Cardiac septum (tissue), 1 donor: ENCODE measurements at regions not wholly inside any gene's neighbourhood (a gene's known extent, or its start where the extent isn't known, plus 50 kb on each side); places are given as distances from the start of the nearest gene placed in this dataset.
"Not testable (repeated sequence)": the region's sequence is repeated elsewhere in the genome, so short reads cannot be mapped to it uniquely, and the experiment has no call there.

Experiments
- DNase-seq: peaks from one replicate; pipeline ENCODE4 v3.0.0-alpha.2; 2020; ENCODE audit warnings: low spot score
- intact Hi-C: fragments of 100-400 bp; cut with DNase I; formaldehyde crosslinking; loops from one replicate; pipeline ENCODE4 v1.14.0; 2022
- donor health status: DM: no; HTN: no; CAD: no.

DNA sequence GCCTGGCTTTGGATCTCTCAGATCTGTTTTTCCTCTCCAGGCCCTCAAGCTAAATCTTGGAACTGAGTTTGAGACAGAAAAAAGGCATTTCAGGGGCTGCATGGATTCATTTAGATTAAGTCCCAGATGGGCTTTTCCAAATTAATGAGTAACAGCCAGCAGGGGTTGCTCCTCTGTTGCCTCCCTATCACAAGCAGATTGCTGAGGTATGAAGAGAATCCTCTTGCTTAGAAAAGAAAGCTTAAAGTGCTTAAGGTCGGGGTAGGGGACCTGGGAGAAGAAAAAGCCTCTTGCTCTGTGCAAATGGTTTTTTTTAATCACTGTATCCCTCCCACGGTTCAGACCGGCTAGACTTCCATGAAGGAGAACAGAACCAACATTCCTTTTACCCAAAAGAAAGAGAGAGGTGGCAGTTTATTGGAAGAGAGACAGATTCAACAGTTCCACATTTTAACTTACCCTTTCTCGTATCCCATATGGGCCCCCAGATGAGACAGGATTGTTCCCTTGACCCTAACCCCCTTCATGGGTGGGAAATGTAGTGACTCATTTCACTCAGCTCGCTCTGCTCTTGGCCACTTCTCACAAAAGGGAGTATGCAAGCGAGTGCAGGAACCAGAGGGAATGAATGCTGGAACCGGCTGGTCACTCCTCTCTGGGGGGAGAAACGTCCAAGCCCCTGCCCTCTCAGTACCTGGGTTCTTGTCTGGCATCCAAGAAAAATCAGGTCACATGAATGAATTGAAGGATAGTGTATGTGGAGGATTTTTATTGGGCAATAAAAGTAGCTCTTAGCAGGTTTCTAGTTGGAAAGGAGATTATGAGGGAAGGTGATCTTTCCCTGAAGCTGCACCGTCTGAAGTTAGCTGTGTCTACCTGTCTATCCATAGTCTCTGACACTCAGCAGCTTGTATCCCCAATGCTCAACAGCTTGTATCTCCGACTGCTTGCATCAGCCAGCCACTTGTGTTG is 745.2 kb downstream of the SI start:
- intact Hi-C loops = no loop called here
- no peak for DNase-seq

DNA sequence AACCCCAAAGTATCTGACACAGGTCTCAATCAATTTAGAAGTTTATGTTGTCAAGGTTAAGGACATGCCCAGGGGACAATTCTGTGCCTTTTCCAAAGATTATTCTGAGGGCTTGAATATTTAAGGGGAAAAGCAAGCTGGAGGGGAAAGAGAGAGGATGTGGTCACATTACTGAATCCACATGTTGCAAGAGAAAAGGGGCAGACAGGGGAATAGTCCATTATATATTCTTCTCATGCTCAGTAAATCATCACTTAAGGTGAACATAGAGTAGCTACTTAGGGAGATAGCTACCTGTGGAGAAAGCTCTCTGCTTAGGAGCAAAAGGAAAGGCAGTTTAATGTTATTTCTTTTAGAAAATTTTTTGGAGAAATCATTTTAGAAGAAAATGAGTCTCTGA is 751.6 kb downstream of the SI start:
- intact Hi-C loops = no loop called here
- DNase-seq = no peak

DNA sequence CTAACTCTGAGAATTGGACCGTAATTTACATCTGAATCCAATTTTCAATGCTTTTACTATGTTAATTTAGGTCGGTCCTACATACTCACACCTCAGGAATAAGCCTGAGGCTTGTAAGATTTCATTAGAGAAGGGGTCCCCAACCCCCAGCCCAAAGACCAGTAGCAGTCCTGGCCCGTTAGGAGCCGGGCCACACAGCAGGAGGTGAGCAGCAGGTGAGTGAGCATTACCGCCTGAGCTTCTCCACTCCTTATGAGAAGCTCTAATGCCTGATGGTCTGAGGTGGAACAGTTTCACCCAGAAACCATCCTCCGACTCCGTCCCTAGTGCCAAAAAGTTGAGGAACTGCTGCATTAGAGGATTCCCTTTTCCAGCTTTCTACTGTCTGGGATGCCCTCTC is 757.3 kb downstream of the SI start:
- intact Hi-C loops = no loop called here
- no peak for DNase-seq

DNA sequence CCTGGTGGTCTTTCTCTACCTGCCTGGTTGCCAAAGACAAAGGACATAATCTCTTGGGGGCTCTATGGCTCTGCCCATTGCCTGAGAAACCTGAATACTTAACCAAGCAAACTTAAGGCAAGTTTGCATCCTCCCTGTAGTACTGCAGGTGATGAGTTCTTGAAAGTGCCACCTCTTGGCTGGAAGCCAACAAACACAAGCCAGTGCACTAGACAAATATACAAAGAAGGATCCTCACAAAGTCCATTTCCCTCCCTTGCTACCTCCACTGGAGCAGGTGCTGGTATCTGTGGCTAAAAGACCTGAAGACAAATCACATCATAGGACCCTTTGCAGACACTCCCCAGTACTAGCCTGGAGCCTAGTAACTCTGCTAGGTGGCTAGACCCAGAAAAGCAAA is 772.3 kb downstream of the SI start:
- intact Hi-C loops = no loop called here
- no peak for DNase-seq

DNA sequence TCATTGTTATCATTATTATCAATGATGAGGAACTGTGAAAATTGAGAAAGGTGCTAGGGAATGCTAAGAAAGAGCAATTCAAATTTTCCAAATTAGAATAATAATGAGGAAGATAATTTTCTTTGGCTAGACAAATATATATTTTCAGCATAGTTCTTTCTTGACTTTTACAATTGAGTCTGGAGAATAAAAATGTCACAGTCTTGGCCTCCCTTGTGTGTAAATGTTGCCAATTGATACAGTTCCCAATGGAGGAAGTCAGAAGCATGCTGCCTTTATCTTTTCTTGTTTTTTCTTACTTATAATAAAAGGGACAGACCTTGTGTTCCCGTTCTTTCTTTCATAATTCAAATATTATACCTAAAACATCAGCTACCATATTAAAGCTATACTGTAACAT is 774.4 kb downstream of the SI start:
- intact Hi-C loops = no loop called here
- no peak for DNase-seq

DNA sequence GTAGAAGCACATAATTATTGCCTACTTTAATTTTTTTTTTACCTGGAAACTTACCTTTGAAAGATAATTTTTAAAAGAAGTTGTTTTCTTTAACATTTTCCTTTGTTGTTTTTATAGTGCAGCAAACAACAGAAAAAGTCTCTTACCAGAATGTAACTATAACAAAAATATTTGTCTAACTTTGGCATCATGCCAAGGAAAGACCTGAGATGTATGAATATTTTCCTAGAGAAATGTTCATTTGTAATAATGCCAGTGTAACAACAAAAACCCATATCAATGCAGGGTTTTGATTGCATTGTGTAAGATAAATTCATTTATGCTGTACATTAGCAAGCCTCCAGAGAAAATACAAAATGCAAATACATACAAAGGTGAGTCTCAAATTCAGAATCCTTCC is 775.7 kb downstream of the SI start:
- intact Hi-C loops = no loop called here

DNA sequence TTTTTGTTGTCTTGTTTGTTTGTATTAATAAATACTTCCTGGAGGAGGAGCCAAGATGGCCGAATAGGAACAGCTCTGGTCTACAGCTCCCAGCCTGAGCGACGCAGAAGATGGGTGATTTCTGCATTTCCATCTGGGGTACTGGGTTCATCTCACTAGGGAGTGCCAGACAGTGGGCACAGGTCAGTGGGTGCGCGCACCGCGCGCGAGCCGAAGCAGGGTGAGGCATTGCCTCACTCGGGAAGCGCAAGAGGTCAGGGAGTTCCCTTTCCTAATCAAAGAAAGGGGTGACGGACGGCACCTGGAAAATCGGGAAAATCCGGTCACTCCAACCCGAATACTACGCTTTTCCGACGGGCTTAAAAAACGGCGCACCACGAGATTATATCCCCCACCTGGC is 786.8 kb downstream of the SI start:
- DNase-seq, intact Hi-C loops: not testable (repeated sequence)

More for the DNA sequence above, 775.7 kb downstream of the SI start:
- DNase-seq = no peak

DNA sequence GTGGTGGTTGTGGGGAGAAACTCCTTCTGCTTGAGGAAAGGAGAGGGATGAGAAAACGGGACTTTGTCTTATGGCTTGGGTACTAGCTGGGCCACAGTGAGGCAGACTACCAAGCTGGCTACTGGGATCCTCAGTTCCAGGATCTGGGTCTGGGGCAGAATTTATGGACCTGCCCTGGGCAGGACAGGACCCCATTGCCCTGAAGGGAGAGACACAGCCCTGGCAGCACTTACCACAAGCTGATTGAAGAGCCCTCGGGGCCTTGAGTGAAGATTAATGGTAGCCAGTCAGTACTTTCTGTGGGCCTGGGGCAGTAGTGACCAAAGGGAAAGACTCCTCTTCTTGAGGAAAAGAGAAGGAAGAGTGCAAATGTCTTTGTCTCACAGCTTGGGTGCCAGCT is 799.7 kb downstream of the SI start:
- DNase-seq = no peak
- intact Hi-C loops = no loop called here

DNA sequence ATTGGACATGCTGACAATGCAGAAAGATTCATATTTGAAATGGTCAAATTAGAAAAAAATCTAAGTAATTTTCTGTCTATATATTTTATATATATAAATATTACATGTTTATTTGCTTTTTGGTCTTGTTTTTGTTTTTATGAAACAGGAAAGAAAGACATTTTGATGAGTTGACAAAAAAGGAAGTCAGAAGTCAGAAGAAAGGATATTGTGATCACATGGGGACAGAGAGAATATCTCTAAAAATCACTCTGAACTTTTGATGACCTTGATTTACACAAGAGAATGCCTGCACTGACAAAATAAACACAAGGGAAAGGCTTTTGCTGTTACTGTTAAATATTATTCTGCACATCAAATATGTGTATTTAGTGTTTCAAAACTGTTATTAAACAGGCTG is 811.2 kb downstream of the SI start:
- no peak for DNase-seq
- intact Hi-C loops = no loop called here

DNA sequence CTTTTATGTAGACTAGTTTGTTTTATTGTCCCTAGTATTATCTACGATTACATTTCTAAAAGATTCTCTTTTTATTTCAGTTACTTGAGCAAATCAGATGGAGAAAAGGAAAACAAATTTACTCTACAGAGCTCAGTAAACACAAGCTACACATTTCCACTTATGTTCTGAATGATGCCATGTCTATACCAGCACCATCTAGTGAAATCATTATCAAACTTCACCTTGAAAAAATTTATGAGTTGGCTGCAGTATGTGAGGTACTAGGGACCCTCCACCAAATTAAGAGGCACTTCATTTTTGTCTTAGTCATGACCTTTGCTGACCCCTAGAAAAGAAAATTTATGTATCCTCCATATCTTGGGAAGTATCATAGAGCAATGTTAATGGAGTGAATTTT is 827.4 kb downstream of the SI start:
- intact Hi-C loops = no loop called here
- no peak for DNase-seq

DNA sequence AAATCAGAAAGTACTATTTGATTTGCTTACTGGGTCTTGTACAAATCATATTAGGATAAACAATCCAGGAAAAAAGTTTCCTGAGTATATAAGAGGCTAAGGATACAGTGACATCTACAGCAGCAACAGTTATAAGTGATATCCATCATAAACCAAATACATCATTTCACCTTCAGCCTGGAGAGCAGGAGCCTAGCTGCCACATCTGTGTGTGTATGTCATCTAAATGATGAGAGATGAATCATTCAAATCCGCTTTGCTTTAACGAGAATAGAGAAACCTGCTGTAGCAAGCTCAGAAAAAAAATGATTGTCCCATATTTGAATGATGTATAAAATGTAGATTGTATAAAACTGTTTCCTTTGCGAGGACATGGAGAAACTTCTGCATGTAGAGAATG is 841.4 kb downstream of the SI start:
- intact Hi-C loops = no loop called here

DNA sequence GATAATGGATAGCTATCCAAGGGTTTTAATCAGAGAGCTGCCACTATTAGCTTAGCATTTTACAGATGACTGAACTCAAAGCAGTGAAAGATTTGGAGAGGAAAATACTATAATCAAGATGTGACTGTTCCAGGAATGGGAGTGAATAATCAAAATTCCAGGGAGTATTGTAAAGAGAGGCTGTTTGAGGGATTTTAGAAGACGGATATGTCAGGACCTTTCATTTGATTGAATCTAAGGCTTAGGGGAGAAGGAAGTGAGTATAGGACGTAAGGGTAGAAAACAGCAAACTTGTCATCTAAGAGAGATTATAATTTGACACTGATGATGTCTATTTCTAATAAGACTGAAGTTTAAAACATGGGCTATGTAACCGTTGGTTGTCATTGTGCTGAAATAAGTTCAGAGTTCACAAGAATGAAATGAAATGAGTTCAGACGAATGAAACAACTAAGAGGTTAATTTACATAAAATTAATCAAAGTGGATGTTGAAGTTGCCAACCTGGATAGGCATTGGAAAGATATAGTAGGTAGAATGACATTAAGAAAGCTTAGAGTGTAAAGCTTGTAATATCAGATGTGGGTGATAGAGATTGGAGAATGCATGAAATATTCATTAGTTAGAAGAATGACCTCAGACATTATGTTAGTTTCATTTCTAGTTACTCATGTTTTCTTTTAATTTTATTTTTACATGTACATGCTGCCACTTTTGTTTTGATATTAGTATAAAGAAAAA is 842.8 kb downstream of the SI start:
- intact Hi-C loops = no loop called here

More for the DNA sequence above, 841.4 kb downstream of the SI start:
- DNase-seq = no peak

DNA sequence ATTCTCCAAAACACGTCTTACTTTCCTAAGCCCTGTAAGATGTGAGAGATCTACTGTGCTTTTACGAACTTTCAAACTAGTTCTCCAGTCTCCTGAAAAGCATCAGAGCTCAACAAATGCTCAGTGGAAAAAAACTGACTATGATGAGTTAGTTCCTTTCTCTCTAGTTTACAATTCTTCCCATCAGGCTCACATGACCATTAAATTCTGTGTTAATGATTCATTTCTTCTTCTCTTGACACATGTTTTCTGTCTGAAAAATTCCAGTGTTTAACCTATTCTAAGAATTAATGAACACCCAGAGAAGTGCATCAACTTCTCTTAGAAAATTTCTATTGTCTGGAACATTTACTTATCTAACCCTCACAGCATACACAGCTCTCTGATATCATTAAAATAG is 844.3 kb downstream of the SI start:
- DNase-seq = no peak
- intact Hi-C loops = no loop called here

More for the DNA sequence above, 842.8 kb downstream of the SI start:
- DNase-seq = no peak

DNA sequence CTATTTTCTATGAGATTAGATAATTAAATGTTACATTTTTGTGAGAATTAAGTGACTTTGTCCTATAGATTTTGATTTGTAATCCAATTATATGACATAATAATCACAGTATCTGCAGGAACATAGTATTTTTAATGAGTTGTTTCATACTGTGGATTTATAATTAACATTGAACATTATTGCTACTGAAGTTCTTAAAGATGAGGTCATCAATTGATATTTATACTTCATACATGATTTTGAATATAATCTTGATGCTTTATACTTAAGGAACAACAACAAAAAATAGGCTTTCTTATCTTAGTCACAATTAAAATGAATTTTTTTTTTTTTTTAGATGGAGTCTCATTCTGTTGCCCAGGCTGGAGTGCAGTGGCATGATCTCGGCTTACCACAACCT is 846.6 kb downstream of the SI start:
- intact Hi-C loops = no loop called here
- no peak for DNase-seq

DNA sequence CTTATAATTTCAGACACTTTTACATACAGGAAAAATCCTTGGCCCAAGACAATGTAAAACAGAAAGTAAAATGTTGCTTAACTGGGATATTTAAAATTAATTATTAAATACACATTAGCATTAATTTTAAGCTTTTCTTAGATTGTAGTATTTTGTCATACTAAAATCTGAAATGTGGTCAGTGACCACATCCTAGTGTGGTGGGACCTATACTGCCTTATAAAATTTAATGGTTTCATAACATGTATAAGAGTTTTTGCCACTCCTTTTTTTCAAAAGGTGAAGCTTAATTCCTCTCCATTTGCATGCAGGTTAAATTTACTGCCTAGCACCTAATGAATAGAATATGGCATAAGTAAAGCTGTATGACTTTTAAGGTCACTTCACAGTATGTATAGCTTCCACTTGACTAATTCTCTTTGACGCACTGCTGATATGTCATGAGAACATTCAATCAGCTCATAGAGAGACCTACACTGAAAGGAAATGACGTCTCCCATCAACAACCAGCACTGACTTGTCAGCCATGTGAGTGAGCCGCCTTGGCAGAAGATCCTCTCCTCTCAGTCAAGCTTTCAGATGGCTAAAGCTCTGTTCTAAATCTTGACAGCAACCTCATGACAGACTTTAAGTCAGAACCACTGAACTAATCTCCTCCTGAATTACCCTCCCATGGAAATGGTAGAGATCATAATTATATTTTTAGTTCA is 847.8 kb downstream of the SI start:
- intact Hi-C loops = no loop called here
- no peak for DNase-seq

DNA sequence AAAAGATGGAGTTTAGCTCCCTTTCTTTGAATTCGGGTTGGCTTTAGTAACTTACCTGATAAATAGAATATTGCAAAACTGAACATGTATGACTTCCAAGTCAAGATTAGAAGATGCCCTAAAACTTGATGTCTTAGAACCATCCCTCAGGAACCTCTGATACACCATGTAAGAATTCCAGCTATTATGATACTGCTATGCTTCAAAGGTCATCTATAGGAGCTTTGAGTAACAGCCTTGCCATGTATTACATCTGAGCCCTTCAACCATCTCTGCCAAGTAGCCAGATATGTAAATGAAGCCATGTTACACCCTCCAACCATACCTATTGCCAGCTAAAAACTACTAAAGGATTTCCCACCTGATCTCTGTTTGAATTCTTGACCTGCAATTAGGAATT is 854.2 kb downstream of the SI start:
- DNase-seq = no peak
- intact Hi-C loops = no loop called here

DNA sequence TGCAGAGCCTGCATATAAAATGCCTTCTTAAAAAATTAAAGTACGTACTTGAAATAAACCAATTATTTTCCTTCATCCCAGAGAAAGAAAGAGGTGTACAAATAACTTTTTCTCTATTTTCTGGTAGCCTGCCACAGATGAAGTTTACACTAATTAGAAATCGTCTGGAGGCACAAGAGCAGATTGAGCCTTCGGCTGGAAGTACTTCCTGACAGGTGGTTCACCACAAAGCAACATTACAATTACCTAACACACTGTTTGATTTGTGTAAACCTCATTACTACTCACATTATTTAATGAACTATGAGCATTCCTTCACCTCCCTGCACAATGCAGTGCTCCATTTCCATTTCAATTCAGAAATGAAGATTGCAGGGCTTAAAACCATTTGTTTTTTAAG is 856.1 kb downstream of the SI start:
- intact Hi-C loops = no loop called here
- no peak for DNase-seq

DNA sequence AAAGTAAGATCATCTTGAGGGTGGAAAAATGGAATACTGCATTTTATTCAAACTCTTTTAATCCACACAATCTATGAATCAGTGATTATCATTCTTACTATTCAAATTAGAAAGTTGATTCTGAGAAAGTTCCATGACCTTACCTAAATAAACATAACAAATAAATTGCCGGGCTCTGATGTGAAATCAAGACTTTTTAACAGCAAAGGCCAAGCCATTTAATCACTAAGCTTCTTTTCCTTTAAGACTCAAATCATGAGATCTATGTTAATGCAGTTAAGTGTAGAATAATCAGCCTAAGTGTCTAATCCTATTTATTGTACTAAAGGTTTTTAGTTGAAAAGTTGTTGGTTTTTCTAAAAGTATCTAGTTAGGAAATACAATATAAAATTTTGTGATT is 857.0 kb downstream of the SI start:
- intact Hi-C loops = no loop called here
- no peak for DNase-seq

DNA sequence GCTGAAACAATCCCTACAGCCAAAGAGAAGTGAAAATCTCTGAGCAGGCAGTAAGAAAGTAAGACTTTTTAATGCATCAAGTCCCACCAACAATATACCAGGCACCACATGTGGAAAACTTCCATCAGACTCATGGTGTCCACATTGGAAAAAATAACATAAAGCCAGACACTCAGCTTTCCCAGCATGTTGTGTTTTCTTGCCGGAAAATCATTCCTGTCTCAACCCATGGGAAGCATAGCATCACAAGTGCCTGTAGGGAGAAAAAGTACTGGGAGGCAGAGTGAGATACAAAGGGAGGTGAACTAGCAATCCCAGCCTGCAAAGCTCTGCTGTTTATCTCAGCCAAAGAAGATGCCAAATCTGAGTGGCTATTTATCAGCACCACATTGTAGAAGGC is 868.9 kb downstream of the SI start:
- DNase-seq = no peak
- intact Hi-C loops = no loop called here

DNA sequence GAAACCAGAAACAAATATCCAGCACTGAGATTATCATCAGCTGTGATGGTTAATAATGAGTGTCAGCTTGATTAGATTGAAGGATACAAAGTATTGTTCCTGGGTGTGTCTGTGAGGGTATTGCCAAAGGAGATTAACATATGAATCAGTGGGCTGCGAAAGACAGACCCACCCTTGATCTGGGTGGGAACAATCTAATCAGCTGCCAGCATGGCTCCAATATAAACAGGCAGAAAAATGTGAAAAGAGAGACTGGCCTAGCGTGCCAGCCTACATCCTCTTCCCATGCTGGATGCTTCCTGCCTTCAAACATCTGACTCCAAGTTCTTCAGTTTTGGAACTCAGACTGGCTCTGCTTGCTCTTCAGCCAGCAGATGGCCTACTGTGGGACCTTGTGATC is 869.5 kb downstream of the SI start:
- DNase-seq = no peak
- intact Hi-C loops = no loop called here
